Liver (tissue), 8 donors: ENCODE measurements at regions not wholly inside any gene's neighbourhood (a gene's known extent, or its start where the extent isn't known, plus 50 kb on each side); places are given as distances from the start of the nearest gene placed in this dataset.

Experiments used
- DNase-seq: peaks from one replicate; pipeline ENCODE4 v3.0.0-alpha.2; 2017; ENCODE audit warnings: low spot score
- H3K27ac ChIP-seq, 2 donors: one replicate each; pipeline ENCODE4 v1.7.0; 2013; ENCODE audit warnings: inconsistent platforms in 2 of 2, low read length in 2 of 2, control low read depth in 1 of 2, low read depth in 1 of 2, mild to moderate bottlenecking in 1 of 2
- H3K27me3 ChIP-seq, 4 donors: one replicate each; pipeline versions ENCODE4 v1.6.1 to v1.7.0; 2013; ENCODE audit warnings: low read length in 3 of 4, inconsistent platforms in 1 of 4, mild to moderate bottlenecking in 1 of 4, moderate library complexity in 1 of 4; ENCODE audit not compliant: control insufficient read depth in 4 of 4, insufficient read depth in 4 of 4
- H3K36me3 ChIP-seq, 4 donors: one replicate each; pipeline versions ENCODE4 v1.6.1 to v1.7.0; 2013; ENCODE audit warnings: low read length in 3 of 4, mild to moderate bottlenecking in 3 of 4, low read depth in 1 of 4, moderate library complexity in 1 of 4; ENCODE audit not compliant: control insufficient read depth in 4 of 4, insufficient read depth in 3 of 4
- H3K4me1 ChIP-seq, 4 donors: one replicate each; pipeline versions ENCODE4 v1.6.1 to v1.7.0; 2013; ENCODE audit warnings: low read length in 3 of 4, mild to moderate bottlenecking in 3 of 4, moderate library complexity in 1 of 4; ENCODE audit not compliant: control insufficient read depth in 4 of 4, insufficient read depth in 4 of 4
- H3K4me3 ChIP-seq, 3 donors: one replicate each; pipeline versions ENCODE4 v1.6.1 to v1.7.0; 2013; ENCODE audit warnings: low read length in 3 of 3, control low read depth in 1 of 3, low read depth in 1 of 3, mild to moderate bottlenecking in 1 of 3
- H3K9ac ChIP-seq, 2 donors: one replicate each; pipeline ENCODE4 v1.7.0; 2013; ENCODE audit warnings: low read length in 2 of 2, mild to moderate bottlenecking in 2 of 2, moderate library complexity in 2 of 2, control low read depth in 1 of 2, low read depth in 1 of 2
- H3K9me3 ChIP-seq, 4 donors: one replicate each; pipeline versions ENCODE4 v1.6.1 to v1.7.0; 2013; ENCODE audit warnings: low read length in 3 of 4; ENCODE audit not compliant: control insufficient read depth in 4 of 4
- EGR1 ChIP-seq, 2 donors: IDR thresholded peaks; 2 replicates each; pipeline ENCODE4 v1.6.1; 2016 to 2018; ENCODE audit warnings: antibody characterized with exemption in 2 of 2, low read depth in 2 of 2
- FOXA1 ChIP-seq: IDR thresholded peaks from 2 replicates; pipeline ENCODE4 v1.6.1; 2016; ENCODE audit warnings: antibody characterized with exemption
- FOXA2 ChIP-seq: IDR thresholded peaks from 2 replicates; pipeline ENCODE4 v1.6.1; 2016; ENCODE audit warnings: antibody characterized with exemption
- GABPA ChIP-seq, 2 donors: IDR thresholded peaks in 1 of 2; conservative IDR thresholded peaks in 1 of 2; 2 replicates each; pipeline ENCODE4 v1.6.1; 2016; ENCODE audit warnings: antibody characterized with exemption in 2 of 2, mild to moderate bottlenecking in 1 of 2, moderate library complexity in 1 of 2
- HNF4A ChIP-seq, 2 donors: conservative IDR thresholded peaks; 2 replicates each; pipeline ENCODE4 v1.6.1; 2016; ENCODE audit warnings: antibody characterized with exemption in 2 of 2, mild to moderate bottlenecking in 2 of 2
- HNF4G ChIP-seq: IDR thresholded peaks from 2 replicates; pipeline ENCODE4 v1.6.1; 2016; ENCODE audit warnings: antibody characterized with exemption
- JUND ChIP-seq, 2 donors: IDR thresholded peaks; 2 replicates each; pipeline ENCODE4 v1.6.1; 2016; ENCODE audit warnings: antibody characterized with exemption in 2 of 2
- NR2F2 ChIP-seq: IDR thresholded peaks from 2 replicates; pipeline ENCODE4 v1.6.1; 2016; ENCODE audit warnings: antibody characterized with exemption
- RAD21 ChIP-seq, 2 donors: IDR thresholded peaks; 2 replicates each; pipeline ENCODE4 v1.6.1; 2016; ENCODE audit warnings: antibody characterized with exemption in 2 of 2, mild to moderate bottlenecking in 2 of 2
- RXRA ChIP-seq, 2 donors: IDR thresholded peaks; 2 replicates each; pipeline ENCODE4 v1.6.1; 2017 to 2018; ENCODE audit warnings: antibody characterized with exemption in 2 of 2, mild to moderate bottlenecking in 1 of 2
- SP1 ChIP-seq: IDR thresholded peaks from 2 replicates; pipeline ENCODE4 v1.6.1; 2018; ENCODE audit warnings: antibody characterized with exemption, mild to moderate bottlenecking
- TAF1 ChIP-seq: conservative IDR thresholded peaks from 2 replicates; pipeline ENCODE4 v1.6.1; 2016; ENCODE audit warnings: antibody characterized with exemption, mild to moderate bottlenecking
- YY1 ChIP-seq: IDR thresholded peaks from 2 replicates; pipeline ENCODE4 v1.6.1; 2016; ENCODE audit warnings: antibody characterized with exemption, mild to moderate bottlenecking
- WGBS: extraction: QIAGEN DNeasy Blood & Tissue Kit; methylation state at CpG from one replicate; pipeline ENCODE4 v1.1.7; 2013; 5-methylcytosine and 5-hydroxymethylcytosine counted together
- TF ChIP-seq, protein P1 (sequence below): IDR thresholded peaks from 2 replicates; pipeline ENCODE4 v1.6.1; 2016; ENCODE audit warnings: antibody characterized with exemption
- TF ChIP-seq, protein P2 (sequence below): fragments of 150-350 bp; IDR thresholded peaks from 2 replicates; pipeline ENCODE4 v1.5.1; 2017; ENCODE audit warnings: improper control_type of control experiment, low read depth, low read length; ENCODE audit not compliant: missing input control
- TF ChIP-seq, protein P3 (sequence below): IDR thresholded peaks from 2 replicates; pipeline ENCODE4 v1.6.1; 2016; ENCODE audit warnings: antibody characterized with exemption, mild to moderate bottlenecking
- TF ChIP-seq, protein P4 (sequence below): IDR thresholded peaks from 2 replicates; pipeline ENCODE4 v1.6.1; 2016; ENCODE audit warnings: antibody characterized with exemption
- TF ChIP-seq, protein P5 (sequence below): IDR thresholded peaks from 2 replicates; pipeline ENCODE4 v1.6.1; 2016; ENCODE audit warnings: antibody characterized with exemption
- donor health status: healthy.
- donor health status: healthy.
- donor health status: healthy.
- donor health status: healthy.
- donor health status: healthy.

DNA sequence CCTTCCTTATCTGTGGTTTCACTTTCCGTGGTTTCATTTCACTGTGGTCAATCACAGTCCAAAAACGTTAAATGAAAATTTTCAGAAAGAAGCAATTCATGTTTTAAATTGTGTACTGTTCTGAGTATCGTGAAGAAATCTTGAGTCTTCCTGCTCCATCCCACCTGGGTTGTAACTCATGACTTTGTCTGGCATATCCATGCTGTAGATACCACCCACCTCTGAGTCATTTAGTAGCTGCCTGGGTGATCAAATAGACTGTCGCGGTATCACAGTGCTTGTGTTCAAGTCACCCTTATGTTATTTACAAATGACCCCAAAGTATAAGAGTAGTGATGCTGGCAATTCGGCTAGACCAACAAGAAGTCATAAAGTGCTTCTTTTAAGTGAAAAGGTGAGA, 521.2 kb downstream of the AACS start:
- WGBS, result 81% methylated on average over 6 of the region's 6 CpGs
- no peaks in the 10 kb centered on the region for H3K27me3 ChIP-seq
- no peak for DNase-seq
- H3K9me3 ChIP-seq, result peaks cover 0 to 3% (median 0%) of the 10 kb centered on the region in 4 donors
- H3K27ac ChIP-seq, result no peak overlapping the region
- H3K4me1 ChIP-seq, result no peaks in the 10 kb centered on the region
- H3K36me3 ChIP-seq, result no peaks in the 10 kb centered on the region
- TF ChIP-seq FOXA2 (no peak), HNF4A (conservative IDR thresholded peaks at IDR 0.05) (no peak), FOXA1 (no peak), EGR1 (IDR thresholded peaks at IDR 0.05; ENCODE audit: low read depth in 2 of 2) (no peak), NR2F2 (no peak), GABPA (IDR thresholded peaks at IDR 0.05 in 1 of 2, conservative IDR thresholded peaks at IDR 0.05 in 1 of 2) (no peak), YY1 (no peak), SP1 (no peak), TAF1 (no peak), RAD21 (IDR thresholded peaks at IDR 0.05) (no peak), HNF4G (no peak), RXRA (IDR thresholded peaks at IDR 0.05) (no peak), JUND (IDR thresholded peaks at IDR 0.05) (no peak)
- TF ChIP-seq, protein P1, sequence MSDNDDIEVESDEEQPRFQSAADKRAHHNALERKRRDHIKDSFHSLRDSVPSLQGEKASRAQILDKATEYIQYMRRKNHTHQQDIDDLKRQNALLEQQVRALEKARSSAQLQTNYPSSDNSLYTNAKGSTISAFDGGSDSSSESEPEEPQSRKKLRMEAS, result no peak
- TF ChIP-seq, protein P2, sequence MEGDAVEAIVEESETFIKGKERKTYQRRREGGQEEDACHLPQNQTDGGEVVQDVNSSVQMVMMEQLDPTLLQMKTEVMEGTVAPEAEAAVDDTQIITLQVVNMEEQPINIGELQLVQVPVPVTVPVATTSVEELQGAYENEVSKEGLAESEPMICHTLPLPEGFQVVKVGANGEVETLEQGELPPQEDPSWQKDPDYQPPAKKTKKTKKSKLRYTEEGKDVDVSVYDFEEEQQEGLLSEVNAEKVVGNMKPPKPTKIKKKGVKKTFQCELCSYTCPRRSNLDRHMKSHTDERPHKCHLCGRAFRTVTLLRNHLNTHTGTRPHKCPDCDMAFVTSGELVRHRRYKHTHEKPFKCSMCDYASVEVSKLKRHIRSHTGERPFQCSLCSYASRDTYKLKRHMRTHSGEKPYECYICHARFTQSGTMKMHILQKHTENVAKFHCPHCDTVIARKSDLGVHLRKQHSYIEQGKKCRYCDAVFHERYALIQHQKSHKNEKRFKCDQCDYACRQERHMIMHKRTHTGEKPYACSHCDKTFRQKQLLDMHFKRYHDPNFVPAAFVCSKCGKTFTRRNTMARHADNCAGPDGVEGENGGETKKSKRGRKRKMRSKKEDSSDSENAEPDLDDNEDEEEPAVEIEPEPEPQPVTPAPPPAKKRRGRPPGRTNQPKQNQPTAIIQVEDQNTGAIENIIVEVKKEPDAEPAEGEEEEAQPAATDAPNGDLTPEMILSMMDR, result no peak
- TF ChIP-seq, protein P3, sequence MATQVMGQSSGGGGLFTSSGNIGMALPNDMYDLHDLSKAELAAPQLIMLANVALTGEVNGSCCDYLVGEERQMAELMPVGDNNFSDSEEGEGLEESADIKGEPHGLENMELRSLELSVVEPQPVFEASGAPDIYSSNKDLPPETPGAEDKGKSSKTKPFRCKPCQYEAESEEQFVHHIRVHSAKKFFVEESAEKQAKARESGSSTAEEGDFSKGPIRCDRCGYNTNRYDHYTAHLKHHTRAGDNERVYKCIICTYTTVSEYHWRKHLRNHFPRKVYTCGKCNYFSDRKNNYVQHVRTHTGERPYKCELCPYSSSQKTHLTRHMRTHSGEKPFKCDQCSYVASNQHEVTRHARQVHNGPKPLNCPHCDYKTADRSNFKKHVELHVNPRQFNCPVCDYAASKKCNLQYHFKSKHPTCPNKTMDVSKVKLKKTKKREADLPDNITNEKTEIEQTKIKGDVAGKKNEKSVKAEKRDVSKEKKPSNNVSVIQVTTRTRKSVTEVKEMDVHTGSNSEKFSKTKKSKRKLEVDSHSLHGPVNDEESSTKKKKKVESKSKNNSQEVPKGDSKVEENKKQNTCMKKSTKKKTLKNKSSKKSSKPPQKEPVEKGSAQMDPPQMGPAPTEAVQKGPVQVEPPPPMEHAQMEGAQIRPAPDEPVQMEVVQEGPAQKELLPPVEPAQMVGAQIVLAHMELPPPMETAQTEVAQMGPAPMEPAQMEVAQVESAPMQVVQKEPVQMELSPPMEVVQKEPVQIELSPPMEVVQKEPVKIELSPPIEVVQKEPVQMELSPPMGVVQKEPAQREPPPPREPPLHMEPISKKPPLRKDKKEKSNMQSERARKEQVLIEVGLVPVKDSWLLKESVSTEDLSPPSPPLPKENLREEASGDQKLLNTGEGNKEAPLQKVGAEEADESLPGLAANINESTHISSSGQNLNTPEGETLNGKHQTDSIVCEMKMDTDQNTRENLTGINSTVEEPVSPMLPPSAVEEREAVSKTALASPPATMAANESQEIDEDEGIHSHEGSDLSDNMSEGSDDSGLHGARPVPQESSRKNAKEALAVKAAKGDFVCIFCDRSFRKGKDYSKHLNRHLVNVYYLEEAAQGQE, result no peak
- TF ChIP-seq, protein P4, sequence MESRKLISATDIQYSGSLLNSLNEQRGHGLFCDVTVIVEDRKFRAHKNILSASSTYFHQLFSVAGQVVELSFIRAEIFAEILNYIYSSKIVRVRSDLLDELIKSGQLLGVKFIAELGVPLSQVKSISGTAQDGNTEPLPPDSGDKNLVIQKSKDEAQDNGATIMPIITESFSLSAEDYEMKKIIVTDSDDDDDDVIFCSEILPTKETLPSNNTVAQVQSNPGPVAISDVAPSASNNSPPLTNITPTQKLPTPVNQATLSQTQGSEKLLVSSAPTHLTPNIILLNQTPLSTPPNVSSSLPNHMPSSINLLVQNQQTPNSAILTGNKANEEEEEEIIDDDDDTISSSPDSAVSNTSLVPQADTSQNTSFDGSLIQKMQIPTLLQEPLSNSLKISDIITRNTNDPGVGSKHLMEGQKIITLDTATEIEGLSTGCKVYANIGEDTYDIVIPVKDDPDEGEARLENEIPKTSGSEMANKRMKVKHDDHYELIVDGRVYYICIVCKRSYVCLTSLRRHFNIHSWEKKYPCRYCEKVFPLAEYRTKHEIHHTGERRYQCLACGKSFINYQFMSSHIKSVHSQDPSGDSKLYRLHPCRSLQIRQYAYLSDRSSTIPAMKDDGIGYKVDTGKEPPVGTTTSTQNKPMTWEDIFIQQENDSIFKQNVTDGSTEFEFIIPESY, result no peak
- TF ChIP-seq, protein P5, sequence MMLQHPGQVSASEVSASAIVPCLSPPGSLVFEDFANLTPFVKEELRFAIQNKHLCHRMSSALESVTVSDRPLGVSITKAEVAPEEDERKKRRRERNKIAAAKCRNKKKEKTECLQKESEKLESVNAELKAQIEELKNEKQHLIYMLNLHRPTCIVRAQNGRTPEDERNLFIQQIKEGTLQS, result no peak
- H3K9ac ChIP-seq, result no peak overlapping the region
- H3K4me3 ChIP-seq, result no peak overlapping the region
